ENCODE measurements at regions not wholly inside any gene's neighbourhood (a gene's known extent, or its start where the extent isn't known, plus 50 kb on each side); places are given as distances from the start of the nearest gene placed in this dataset.
A peak's percentile ranks its signal among the peaks of the same experiment; 100 is the strongest.

DNA sequence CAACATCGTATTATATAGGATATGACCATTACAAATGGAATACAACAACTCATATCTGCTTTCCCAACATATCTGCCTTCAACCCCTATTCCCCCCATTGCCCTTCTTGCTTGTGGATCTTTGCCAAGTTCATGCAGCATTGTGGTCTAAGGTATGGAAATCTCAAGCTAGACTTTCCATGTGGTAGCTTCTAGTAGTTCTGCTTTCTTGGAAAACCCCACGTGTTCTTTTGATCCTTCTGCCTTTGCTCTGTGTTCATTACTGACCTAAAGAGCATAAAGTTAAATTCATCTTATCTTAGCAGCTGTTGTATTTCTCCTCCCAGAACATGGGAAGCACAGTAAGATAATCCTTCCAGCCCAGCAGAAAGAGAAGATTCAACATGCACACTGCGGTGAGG lies 202.0 kb upstream of the SALL1 start:
- no peak for DNase-seq (ENCODE audit: low read depth)

DNA sequence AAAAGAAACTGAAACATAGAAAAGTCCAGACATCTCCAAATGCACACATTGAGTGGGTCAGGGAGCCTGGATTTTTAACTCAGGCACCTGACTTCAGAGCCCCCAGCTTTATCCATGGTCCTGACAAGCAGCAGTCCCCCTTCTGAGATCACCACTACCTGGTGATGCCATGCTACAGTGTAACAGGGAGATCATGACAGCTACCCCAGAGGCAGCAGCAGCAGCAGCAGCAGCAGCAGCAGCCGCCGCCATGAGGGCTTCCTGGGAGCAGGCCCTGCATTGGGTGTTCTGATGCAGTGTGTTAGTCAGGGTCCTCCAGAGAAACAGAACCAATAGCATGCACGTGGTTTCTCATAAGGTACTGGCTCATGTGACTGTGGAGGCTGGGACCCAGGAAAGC lies 198.6 kb upstream of the SALL1 start:
- no peak for DNase-seq (ENCODE audit: low read depth)

DNA sequence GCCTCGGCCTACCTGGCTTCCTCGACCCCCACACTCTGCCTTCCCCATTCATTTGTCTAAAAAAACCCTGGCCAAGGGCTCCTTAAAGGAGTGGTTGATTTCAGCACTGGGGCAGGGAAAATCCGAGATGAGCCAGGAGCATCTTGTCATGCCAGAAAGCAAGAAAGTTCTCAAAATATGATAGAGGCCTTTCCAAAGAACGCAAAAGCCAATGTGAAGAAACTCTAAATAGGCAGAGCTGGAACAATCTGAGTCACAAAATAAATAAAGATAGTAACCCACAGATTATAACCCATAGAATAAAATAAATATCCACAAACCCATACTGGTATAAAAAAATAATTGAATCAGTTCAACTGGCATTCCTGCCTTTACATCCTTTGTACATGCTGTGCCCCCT lies 192.3 kb upstream of the SALL1 start:
- DNase-seq (ENCODE audit: low read depth): no peak

DNA sequence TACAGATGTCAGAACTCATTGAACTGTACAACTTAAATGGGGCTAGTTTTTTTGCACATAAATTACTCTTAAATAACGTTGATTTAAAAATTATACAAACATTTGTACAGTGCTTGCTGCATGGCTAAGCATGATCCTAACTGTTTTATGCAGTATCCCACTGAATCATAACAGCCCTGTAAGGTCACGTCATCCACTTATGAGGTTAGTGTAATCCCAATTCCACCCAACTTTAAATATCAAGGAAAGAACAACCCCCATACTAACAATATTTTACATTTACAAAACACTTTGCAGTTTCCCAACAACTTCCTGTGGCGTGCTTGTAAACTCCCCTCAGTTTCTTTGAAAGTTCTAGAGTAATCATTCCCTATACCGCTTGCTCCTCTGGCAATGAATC lies 190.1 kb upstream of the SALL1 start:
- DNase-seq (ENCODE audit: low read depth): no peak

DNA sequence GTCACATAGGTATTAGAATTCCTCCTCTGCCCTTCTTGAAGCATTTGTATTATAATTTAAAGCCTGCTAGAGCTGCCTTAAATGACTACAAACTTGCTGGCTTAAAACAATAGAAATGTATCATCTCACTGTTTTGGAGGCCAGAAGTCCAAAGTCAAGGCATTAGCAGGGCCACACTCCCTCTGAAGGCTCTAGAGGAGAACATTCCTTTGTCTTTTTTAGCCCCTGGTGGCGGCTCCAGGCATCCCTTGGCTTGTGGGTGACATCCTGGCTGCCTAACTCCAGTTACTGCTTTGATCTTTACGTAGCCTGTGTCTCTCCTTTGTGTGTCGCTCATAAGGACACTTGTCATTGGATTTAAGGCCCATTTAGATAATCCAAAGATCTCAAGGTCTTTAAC lies 186.6 kb upstream of the SALL1 start:
- no peak for DNase-seq (ENCODE audit: low read depth)

DNA sequence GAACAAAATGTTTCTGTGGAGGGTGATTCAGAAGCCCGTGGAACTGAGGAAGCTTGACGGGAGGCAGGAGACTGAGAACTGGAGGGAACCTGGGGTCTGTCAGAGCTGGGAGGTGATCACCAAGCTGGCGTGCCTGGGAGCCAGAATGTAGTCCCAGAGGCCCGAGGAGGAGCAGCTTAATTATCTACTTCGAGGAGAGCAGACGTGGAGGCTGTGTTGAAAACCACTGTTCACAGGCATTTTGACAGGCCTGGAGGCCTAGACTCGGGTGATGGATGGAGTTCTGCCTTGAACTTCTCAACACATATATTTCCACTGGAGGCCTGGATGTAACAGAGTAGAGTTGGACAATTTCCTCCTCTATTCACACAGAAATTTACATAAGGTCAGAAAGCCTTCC lies 177.7 kb upstream of the SALL1 start:
- DNase-seq (ENCODE audit: low read depth): no peak

DNA sequence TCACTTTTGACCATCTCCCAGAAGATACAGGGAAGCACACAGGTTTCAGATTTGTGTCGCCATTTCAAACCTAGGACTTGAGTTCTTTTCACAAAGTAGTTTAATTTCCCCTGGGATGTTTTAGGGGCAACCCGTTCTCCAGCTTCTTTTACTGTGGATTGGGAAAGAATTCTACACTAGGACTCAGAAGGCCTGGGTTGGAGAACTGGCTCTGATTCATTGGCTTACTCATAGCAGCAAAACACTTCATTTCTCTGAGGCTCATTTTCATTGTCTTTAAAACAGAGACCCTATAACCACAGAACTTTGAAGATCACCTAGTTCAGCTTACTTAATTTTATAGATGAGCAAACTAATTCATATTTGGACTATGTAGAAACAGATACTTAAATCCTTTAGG lies 175.9 kb upstream of the SALL1 start:
- no peak for DNase-seq (ENCODE audit: low read depth)

DNA sequence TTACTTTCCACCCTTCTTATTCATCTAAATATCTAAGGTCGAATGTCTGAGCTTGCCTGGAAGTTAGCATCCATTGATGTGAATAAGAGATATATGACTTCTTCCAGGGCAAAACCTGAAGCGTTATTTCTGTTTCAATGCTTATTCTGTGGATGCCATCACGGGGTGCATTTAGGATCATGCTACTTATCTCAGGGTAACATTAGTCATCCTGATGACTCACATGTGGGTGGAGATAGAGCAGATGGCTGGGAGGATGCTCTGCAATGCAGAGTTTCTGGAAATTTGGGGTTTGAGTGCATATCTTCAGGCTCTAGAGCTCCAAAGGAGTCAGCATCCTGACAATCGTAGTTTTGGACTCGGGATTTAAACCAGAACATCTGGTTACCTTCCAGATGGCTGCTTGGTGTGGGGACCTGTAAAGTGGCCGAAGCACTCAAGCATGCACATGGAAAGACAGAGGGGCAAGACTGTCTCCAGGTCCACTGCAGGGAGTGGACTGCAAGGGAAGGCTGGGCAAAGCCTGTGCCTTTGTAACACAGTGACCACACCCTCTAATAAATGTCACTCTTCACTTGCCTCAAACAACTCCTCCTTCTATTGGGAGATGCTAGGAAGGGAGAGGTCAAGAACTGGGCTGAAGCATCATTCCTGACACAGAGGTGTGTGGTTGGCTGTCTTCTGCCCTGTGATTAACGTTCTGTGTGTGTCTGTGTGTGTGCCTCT lies 175.2 kb upstream of the SALL1 start:
- DNase-seq (ENCODE audit: low read depth): peak; percentile 3

DNA sequence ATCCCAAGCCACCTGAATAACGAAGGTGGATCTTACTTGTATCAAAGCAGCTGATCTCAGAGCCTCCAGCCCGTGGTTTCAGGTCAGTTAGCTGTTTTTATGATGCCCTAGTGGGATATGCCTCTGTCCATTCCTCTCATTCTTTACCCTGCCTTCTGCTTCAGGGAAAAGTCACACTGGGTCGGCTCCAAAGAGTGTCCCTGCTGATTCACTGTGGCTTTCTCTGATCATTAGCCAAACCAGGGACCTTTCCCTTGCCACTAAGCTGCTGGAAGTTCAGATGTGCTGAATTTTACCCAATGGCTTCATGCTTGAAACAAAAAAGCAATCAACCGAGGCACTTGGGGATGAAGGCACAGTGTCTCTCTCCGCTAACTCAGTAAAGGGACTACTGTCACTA lies 170.2 kb upstream of the SALL1 start:
- DNase-seq (ENCODE audit: low read depth): no peak

DNA sequence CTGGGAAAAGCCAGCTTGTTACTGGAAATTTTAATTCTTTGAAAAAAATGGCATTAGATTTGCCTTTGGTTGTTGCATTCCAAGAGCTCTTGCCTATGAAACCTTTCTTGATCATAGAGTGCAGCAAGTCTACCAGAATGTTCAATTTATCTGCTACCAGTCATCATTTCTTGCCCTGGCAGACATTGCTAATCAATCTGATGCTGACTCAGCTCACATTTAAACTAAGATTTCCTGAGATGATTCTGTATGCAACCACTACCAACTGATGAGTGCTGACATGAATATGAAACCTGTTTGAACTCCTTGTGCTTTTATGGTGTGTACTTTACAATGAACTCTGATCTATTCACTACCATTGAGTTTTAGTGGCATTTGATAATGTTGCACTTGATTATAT lies 166.5 kb upstream of the SALL1 start:
- DNase-seq (ENCODE audit: low read depth): no peak

DNA sequence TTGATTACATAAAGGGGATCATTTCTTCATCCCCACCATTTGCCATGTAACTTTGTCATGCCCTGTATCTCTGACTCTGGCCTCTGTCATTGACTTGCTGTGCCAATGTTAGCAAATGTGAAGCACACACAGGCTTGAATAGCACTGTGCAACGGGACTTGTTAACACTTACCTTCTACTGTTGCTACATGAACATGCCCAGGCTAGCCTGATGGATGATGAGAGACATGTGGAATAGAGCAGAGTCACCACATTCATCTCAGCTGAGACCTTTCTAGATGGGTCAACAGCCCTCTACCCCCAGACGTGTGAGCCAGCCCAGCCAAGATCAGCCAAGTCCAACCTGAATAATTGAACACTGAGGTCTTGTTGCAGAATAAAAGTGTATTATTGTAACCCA lies 162.1 kb upstream of the SALL1 start:
- no peak for DNase-seq (ENCODE audit: low read depth)

DNA sequence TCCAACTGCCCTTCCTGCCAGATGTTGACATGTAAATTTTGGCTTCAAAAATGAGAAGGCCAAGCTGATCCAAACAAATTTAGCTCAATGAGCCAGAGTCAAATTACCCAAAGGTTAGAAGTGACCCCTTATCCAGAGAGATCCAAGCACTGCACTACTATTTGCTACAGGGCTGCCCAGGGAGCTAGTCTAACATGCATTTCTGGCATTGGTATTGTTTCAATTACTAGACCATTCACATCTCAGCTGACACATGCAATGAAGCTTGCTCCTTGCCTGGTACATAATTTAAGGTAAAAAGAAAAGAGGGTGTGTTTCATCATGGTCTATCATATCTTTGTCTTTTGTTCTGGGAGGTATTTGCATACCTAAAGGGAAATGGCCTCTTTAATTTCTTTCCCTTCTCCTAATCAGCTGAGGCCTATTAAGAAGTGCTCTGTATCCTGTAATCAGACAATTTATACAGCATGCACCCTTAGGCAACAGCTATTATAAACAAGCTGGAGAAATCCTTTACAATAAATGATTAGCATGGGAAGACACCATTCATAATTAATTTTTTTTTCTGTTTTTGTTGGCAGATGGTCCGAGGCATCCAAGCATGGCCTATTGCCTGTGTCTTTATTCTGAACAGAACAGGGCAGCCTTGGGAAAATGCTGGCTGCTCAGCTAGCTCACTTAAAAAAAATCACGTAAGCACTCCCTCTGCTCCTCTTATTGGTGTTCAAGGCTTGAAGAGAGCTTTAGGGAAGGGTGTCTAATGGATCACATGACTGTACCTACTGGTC lies 161.5 kb upstream of the SALL1 start:
- DNase-seq (ENCODE audit: low read depth): no peak

DNA sequence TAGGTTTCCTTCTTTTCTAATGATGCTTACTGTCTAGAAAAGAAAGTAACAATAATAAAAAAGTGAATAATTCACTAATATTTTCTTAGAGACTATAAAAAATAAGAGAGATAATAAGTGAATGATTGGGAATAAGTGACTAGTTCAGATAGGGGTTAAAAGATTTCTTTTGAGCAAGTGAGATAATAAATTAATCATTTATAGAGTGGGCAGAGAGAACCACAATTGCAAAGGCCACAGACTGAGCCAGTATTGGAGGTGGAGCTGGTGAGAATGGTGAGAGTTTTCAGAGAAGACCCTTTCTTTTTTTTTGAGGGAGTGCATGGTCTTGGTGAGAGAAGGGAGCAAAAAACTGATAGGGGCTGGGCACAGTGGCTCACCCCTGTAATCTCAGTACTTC lies 159.1 kb upstream of the SALL1 start:
- DNase-seq (ENCODE audit: low read depth): no peak

DNA sequence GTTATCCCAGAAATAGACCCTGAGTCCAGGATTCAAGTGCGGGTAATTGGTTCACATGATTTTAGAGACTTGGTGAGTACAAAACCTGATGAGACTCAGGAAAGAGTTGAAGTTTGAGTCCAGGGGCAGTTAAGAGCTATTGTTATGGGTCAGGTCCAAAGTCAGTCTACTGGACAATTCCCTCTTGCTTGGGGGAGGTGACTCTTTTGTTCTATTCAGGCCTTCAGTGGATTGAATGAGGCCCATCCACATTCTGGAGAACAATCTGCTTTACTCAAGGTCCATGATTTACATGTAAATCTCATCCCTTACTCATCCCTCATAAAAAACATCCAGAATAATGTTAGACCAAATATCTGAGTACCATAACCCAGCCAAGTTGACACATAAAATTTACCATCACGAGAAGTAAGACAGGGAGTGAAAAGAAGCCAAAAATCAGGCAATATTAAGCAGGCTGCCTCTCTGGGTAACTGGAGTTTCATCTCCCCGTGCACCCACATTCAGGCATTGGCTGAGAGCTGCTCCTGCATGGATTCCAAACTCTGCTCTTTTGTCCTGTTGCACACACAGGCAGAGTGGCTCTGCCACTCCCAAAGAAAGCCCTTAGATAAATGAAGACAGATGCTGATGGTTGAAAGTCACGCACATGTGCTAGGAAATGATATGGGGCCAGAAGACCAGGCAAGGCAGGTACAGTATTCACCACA lies 156.0 kb upstream of the SALL1 start:
- no peak for DNase-seq (ENCODE audit: low read depth)

DNA sequence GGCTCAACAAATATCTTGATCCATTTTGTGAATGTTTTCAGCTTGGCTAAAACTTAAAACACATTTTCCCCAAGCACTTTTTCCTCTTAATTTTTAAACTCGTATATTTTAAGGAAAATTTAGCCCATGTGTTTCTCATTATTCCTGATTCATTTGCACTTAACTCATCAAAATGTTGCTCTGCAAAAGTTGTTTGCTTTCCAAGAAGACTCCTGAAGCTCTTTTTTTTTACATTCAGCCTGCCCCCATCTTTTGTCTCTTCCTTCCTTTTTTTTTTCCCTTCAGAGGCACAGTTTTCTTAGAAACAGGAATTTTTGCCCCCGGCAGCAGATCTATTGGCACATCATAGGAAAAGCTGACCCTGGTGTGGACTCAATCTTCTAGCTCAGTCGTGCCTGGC lies 155.0 kb upstream of the SALL1 start:
- DNase-seq (ENCODE audit: low read depth): no peak

DNA sequence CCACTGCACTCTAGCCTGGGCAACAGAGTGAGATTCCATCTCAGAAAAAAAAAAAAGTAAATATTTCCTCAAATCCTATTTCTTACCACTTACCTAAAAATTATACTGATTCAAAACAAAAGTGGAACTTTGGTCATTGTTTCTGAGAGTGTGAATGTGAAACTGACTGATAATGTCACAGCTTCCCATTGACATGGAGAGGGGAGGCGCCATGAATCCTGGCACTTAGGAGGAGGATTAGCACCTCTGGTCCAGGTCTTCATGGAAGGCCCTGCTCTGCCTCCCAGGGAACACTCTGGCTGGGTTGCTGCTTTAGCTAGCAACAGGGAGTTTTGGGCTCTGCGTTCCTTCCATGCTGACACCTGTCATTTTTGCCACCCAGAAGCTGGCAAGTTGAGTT lies 154.3 kb upstream of the SALL1 start:
- DNase-seq (ENCODE audit: low read depth): no peak

DNA sequence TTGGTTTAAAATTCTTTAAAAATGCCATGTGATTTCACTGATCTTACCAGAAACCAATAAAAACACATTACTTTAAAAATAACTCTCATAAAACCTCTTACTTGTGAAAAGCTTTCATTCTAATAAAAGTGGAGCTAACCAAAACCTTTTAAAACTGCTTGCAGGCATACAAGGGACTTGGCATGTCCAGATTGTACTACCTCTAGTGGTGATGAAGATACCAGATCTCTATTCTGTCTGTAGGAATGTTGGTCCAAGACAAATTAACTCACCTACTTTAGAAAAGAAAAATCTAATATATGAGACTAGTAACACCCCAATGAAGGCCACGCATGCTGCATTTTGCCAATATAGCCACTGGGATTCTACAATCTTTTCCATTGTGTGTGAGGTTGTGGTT lies 151.0 kb upstream of the SALL1 start:
- no peak for DNase-seq (ENCODE audit: low read depth)

DNA sequence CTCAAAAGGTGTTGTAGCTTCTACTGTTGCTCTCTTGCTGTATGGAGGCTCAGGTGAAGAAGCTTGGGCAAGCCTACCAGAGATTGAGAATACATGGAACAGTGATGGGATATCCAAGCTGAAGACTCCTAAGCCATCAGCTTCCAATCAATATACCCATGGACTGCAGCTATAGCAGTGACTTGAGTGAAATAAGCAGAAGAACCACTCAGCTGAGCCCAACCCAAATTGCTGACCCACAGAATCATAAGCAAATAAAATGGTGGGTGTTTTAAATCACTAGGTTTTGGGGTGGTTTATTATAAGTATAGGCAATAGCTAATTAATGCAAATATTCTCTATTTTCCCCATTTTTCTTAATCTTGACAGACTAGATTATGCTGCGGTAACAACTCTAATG lies 147.7 kb upstream of the SALL1 start:
- no peak for DNase-seq (ENCODE audit: low read depth)

DNA sequence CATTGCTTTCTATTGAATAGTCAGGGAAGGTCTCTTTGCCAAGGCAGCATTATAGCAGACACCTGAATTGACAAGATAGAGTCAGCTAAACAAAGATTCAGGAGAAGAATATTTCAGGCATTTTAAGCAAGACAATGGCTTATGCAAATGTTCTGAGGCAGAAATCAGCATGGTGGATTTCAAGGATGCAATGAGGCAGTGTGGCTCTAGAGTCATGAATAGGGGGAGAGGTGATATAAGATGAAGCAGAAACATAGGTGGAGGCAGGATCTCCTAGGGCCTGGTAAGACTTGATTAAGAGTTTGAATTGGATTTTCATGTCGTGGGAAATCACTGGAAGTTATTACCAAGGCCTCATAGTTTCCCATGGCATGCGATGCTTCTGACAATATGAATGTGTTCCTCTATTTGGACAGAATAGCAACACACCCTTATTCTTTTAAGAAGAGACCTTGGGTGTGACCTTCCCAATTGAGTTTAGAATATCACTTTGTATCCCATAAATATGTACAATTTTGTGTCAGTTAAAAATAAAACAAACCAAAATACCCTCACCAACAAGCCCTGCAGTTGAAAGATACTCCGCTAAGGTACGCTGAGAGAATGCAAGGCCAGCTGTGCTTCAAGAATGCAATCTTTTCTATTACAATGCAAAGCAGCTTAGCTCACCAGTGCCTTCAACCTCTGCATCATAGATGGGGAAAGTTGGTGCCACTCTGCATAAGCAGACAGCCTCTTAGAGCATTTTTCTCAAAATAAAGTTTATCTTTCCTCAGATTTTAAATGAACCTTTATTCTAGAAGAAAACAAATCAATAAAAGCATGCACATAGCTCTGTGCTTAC lies 139.6 kb upstream of the SALL1 start:
- DNase-seq (ENCODE audit: low read depth): no peak

DNA sequence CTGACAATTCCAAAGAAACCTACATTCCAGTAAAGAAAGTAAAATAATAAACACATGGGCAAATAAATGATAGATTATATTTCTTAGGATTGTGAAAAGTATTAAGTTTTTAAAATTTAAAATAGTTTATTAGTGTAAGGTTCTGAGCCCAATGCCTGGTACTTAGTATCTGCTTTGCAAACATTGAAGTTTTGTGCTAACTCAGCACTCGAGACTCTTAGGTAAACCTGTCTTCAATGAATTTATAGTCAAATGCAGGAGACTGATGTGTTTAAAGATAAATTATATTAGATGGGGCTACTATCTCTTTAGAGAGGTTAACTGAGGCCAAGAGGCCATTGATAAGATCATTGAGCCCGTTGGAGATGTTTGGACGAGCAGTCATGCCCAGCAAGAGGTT lies 138.3 kb upstream of the SALL1 start:
- DNase-seq (ENCODE audit: low read depth): no peak

DNA sequence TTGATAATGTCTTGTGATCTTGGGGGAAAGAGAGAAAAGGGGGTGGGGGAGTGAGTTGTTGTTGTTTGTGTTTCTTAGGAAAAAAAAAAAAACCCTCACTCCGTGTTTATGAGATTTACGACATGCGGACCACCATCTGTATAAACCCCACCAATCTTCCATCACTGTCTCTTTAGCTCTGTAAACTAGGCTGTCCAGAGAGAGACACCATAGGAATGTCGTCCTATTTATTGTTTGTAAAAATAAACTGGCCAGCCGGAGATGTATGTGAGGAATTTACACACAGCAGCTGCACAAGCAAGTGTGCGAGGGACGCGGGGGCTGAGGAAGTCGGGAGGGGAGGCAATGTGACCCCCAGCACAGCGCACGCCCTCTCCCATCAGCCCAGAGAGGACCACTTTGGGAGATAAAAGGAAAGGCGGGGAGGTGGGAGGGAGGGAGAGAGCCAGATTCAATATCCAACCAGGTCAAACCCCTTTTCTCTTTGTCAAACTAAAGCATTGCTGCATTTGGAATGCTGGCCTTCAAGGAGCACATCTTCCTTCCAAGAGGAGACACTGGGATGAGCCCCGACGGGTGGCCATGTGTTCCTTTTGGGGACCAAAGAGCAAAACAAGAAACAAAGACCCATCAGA lies 136.2 kb upstream of the SALL1 start:
- DNase-seq (ENCODE audit: low read depth): no peak

All from myocyte (in vitro differentiated cells).